K562 (cell line): ENCODE measurements at regions not wholly inside any gene's neighbourhood (a gene's known extent, or its start where the extent isn't known, plus 50 kb on each side); places are given as distances from the start of the nearest gene placed in this dataset.

Experiments used
- CTCF ChIP-seq, 3 experiments: IDR thresholded peaks in 2 of 3; conservative IDR thresholded peaks in 1 of 3; 2 replicates each; pipeline ENCODE4 v1.5.1; 2011 to 2012; ENCODE audit warnings: low read length in 3 of 3, mild to moderate bottlenecking in 3 of 3, control low read depth in 2 of 3, improper control_type of control experiment in 1 of 3, inconsistent platforms in 1 of 3, low read depth in 1 of 3, mixed read lengths in 1 of 3, moderate library complexity in 1 of 3; ENCODE audit not compliant: insufficient read depth in 2 of 3
- HMGXB4 ChIP-seq: sonication (generic); formaldehyde crosslinking; IDR thresholded peaks from 2 replicates; pipeline ENCODE4 v1.8.1; 2023; ENCODE audit warnings: mild to moderate bottlenecking, missing genetic modification reagents
- RFX1 ChIP-seq: fragments of 450-650 bp; IDR thresholded peaks from 2 replicates; pipeline ENCODE4 v1.6.1; 2016; ENCODE audit warnings: mild to moderate bottlenecking, moderate library complexity
- ZFP36 ChIP-seq: fragments of 150-350 bp; IDR thresholded peaks from 2 replicates; pipeline ENCODE4 v1.6.1; 2018; ENCODE audit warnings: low read length, low read depth; ENCODE audit not compliant: partially characterized antibody
- ZKSCAN1 ChIP-seq: fragments of 150-350 bp; IDR thresholded peaks from 2 replicates; pipeline ENCODE4 v1.6.1; 2016; ENCODE audit warnings: low read depth, low read length

DNA sequence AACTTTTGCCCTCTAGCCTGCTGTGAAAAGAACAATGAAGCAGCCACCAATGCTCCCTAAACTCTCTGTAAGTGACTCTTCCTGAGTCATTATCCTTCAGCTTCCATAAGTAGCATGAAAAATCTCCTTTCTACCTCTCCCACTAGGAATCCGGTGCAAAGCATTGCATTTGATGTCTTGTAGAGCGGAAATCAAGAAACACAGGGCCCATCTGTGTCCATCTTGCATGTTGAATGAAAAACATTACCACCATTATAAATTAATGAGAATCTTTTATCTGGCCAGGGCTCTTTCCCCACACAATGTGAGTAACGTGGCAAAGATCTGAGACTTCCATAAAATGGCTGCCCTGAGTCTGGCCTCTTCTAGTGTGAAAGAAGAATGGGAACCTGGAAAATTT is 324.4 kb downstream of the ADGRL2 start:
- TF ChIP-seq HMGXB4 (CRISPR knock-in tag): no peak
- TF ChIP-seq CTCF (IDR thresholded peaks at IDR 0.05 in 2 of 3, conservative IDR thresholded peaks at IDR 0.05 in 1 of 3; ENCODE audit: insufficient read depth in 2 of 3, low read depth in 1 of 3, low read length in 3 of 3): no peak
- TF ChIP-seq ZFP36: no peak
- no peak for TF ChIP-seq RFX1
- no peak for TF ChIP-seq ZKSCAN1
